Activated naive CD4-positive, alpha-beta T cell treated with anti-CD3 and anti-CD28 coated beads, Interleukin-2, amount 50 U/mL, for 72 hours (primary cell): ENCODE measurements at regions not wholly inside any gene's neighbourhood (a gene's known extent, or its start where the extent isn't known, plus 50 kb on each side); places are given as distances from the start of the nearest gene placed in this dataset.
"Not testable (repeated sequence)": the region's sequence is repeated elsewhere in the genome, so short reads cannot be mapped to it uniquely, and the experiment has no call there.

Experiments used
- ATAC-seq, 2 donors: fragments of 150-1000 bp; cut with Tn5 transposase; 2 replicates each; pipeline ENCODE4 v1.10.0; 2021; ENCODE audit warnings: mild to moderate bottlenecking in 2 of 2, moderate library complexity in 2 of 2
- DNase-seq, 2 donors: peaks; one replicate each; pipeline ENCODE4 v3.0.0; 2021 to 2022; ENCODE audit warnings: low spot score in 2 of 2
- H3K27ac Mint-ChIP-seq, 2 donors: one replicate each; pipeline ENCODE4 v1.8.0; 2022; ENCODE audit warnings: mild to moderate bottlenecking in 2 of 2, mixed read lengths in 2 of 2
- H3K36me3 Mint-ChIP-seq, 2 donors: one replicate each; pipeline ENCODE4 v1.8.0; 2022; ENCODE audit warnings: mixed read lengths in 2 of 2
- H3K9me3 Mint-ChIP-seq, 2 donors: one replicate each; pipeline ENCODE4 v1.8.0; 2022; ENCODE audit warnings: mixed read lengths in 2 of 2

DNA sequence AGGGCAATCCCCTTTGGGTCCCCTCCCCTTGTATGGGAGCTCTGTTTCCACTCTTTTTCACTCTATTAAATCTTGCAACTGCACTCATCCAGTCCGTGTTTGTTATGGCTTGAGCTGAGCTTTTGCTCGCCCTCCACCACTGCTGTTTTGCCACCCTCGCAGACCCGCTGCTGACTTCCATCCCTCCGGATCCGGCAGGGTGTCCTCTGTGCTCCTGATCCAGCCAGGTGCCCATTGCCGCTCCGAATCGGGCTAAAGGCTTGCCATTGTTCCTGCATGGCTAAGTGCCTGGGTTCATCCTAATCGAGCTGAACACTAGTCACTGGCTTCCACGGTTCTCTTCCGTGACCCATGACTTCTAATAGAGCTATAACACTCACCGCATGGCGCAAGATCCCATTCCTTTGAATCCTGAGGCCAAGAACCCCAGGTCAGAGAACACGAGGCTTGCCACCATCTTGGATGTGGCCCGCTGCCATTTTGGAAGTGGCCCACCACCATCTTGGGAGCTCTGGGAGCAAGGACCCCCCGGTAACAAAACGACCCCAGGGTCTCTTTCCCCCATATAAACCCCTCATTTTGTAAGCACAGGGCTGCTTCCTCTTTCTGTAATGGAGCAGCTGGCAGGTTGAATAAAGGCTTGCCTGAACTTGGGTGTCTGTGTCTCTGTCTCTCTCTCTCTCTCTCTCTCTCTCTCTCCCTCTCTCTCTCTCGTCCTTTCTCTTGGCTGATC lies 1166.2 kb downstream of the TAF11L14 start:
- no peak for ATAC-seq
- no peaks in the 10 kb centered on the region for H3K36me3 Mint-ChIP-seq

DNA sequence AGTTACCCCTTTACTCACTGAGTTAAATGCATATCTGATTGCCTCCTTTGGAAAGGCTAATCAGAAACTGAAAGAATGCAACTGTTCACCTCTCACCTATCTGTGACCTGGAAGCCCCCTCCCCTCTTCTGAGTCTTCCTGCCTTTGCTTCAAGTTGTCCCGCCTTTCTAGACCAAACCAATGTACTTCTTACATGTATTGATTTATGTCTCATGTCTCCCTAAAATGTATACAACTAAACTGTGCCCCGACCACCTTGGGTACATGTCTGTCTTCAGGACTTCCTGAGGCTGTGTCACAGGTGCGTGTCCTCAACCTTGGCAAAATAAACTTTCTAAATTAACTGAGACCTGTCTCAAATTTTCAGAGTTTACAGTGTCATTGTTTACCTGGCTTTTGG lies 1167.2 kb downstream of the TAF11L14 start:
- H3K9me3 Mint-ChIP-seq, ATAC-seq, H3K27ac Mint-ChIP-seq, DNase-seq, H3K36me3 Mint-ChIP-seq: not testable (repeated sequence)

More for the DNA sequence above, 1166.2 kb downstream of the TAF11L14 start:
- no peak for DNase-seq
- no peak overlapping the region for H3K27ac Mint-ChIP-seq
- H3K9me3 Mint-ChIP-seq, result no peaks in the 10 kb centered on the region

DNA sequence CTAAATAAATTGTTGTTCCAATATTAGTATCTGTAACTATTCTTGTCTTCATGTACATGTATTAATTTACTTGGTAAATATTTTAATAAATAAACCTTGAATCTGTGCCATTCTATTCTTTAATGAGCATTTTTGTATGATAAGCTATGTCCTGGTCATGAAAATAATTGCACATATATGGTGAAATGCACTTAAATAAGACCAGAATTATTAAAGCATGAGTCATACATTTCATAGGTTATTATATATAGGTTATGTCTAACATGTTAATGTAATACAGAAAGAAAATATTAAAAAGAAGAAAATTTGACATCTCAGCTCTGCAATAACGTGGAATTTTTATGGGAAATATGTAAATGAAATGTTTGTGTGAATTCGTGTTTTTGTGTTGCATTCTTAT lies 1168.1 kb downstream of the TAF11L14 start:
- no peak for ATAC-seq
- no peak for DNase-seq
- H3K36me3 Mint-ChIP-seq, result no peaks in the 10 kb centered on the region
- H3K9me3 Mint-ChIP-seq, result no peaks in the 10 kb centered on the region
- H3K27ac Mint-ChIP-seq, result no peak overlapping the region

- Mint-ChIP-seq H3K36me3 (no peaks in the 10 kb centered on the region), H3K27ac (no peak overlapping the region), H3K9me3 (no peaks in the 10 kb centered on the region)
- no peak for DNase-seq
- no peak for ATAC-seq
Observed at GRCh38 chr5:18805376-18805775, 1171.1 kb downstream of the TAF11L14 start.

GRCh38 chr5:18807256-18808149 lies 1173.2 kb downstream of the TAF11L14 start:
- ATAC-seq (no peak), DNase-seq (no peak)
- Mint-ChIP-seq H3K27ac (no peak overlapping the region), H3K9me3 (no peaks in the 10 kb centered on the region), H3K36me3 (no peaks in the 10 kb centered on the region)

GRCh38 chr5:18811661-18812060 lies 1176.3 kb downstream of the CDH18 start:
- Mint-ChIP-seq H3K36me3 (peaks cover 0 to 4% of the 10 kb centered on the region in 2 donors), H3K9me3 (peaks cover 0 to 4% of the 10 kb centered on the region in 2 donors), H3K27ac (no peak overlapping the region)
- ATAC-seq (no peak), DNase-seq (no peak)

DNA sequence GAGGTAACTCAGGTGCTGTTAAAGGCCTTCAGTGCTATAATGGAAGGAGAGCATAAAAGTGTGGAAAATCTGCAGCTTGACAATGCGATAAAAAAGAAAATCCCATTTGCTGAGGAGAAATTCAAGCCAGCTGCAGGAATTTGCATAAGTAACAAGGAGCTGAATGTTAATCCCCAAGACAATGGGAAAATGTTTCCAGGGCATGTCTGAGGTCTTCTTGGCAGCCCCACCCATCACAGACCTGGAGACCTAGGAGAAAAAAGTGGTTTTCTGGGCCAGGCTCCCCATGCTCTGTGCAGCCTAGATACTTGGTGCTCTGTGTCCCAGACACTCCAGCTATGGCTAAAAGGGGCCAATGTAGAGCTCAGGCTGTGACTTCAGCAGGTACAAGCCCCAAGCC lies 1159.6 kb downstream of the CDH18 start:
- H3K27ac Mint-ChIP-seq, result no peak overlapping the region
- DNase-seq (no peak), ATAC-seq (no peak)

GRCh38 chr5:18829539-18829938 lies 1158.5 kb downstream of the CDH18 start:
- DNase-seq, result no peak
- Mint-ChIP-seq H3K9me3 (peaks cover 0 to 4% of the 10 kb centered on the region in 2 donors), H3K27ac (no peak overlapping the region), H3K36me3 (no peaks in the 10 kb centered on the region)
- ATAC-seq, result no peak

More for the DNA sequence above, 1159.6 kb downstream of the CDH18 start:
- peaks cover 0 to 4% of the 10 kb centered on the region in 2 donors for H3K9me3 Mint-ChIP-seq
- no peaks in the 10 kb centered on the region for H3K36me3 Mint-ChIP-seq

DNA sequence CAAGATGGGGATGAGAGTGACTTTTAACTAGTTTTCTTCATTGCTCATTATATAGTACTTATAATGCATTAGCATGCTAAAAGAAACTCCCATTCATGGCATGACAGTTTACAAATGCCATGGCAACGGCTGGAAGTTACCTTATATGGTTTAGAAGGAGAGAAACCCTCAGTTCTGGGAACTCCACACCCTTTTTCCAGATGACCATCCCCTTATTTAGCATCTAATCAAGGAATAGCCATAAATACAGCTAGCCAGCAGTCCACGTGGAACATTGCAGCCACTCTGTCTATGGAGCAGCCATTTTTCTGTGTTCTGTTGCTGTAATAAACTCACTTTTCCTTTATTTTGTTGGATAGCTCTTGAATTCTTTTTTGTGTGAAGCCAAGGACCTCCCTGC lies 1137.8 kb downstream of the CDH18 start:
- ATAC-seq (no peak), DNase-seq (no peak)
- Mint-ChIP-seq H3K36me3 (no peaks in the 10 kb centered on the region), H3K9me3 (peaks cover 4 to 18% of the 10 kb centered on the region in 2 donors), H3K27ac (no peak overlapping the region)

DNA sequence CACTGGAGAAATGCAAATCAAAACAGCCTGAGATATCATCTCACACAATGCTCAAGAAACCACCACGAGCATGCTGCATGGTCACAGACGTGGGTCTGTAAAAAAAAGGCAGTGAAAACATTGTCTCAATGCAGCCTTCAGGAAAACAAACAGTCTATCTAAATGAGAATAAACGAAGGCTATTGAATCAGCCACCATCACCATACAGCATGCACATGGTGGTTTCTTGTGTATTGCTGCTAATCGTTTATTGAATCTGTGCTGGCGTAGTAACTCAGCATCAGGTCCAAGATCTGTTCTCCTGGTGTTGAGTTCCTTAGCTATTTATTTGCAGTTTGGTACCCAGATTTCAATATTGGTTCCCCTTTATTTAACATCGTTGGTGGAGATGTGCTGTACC lies 1115.0 kb downstream of the CDH18 start:
- H3K9me3 Mint-ChIP-seq, result no peaks in the 10 kb centered on the region
- no peak for DNase-seq
- H3K27ac Mint-ChIP-seq, result no peak overlapping the region
- no peak for ATAC-seq
- no peaks in the 10 kb centered on the region for H3K36me3 Mint-ChIP-seq

DNA sequence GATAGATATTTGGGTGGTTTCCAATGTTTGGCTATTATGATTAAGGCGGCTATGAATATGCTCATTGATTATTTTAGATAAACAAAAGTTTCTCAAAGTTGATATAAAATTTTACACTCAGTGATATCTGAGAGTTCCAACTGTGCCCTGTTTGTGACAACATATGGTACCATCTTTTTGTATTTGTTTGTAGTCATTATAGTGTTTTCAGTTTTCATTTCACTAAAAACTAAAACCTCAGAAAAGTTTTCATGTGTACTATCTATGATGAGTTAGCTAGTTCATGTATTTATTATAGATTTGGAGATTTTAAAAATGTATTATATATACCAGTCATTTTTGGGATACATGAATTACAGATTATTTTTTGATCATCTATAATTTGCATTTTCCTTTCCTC lies 1111.4 kb downstream of the CDH18 start:
- H3K9me3 Mint-ChIP-seq, result peaks cover 4% of the 10 kb centered on the region in 2 donors
- H3K27ac Mint-ChIP-seq, result no peak overlapping the region
- ATAC-seq (no peak), DNase-seq (no peak)
- H3K36me3 Mint-ChIP-seq, result no peaks in the 10 kb centered on the region

- no peak for ATAC-seq
- peaks cover 13 to 16% of the 10 kb centered on the region in 2 donors for H3K9me3 Mint-ChIP-seq
Observed at GRCh38 chr5:18881615-18882014, 1106.4 kb downstream of the CDH18 start.

GRCh38 chr5:18882154-18882553 lies 1105.8 kb downstream of the CDH18 start:
- no peak for DNase-seq
- no peak for ATAC-seq
- Mint-ChIP-seq H3K27ac (no peak overlapping the region), H3K9me3 (peaks cover 13 to 16% of the 10 kb centered on the region in 2 donors), H3K36me3 (no peaks in the 10 kb centered on the region)

More at GRCh38 chr5:18881615-18882014, 1106.4 kb downstream of the CDH18 start:
- DNase-seq, result no peak
- Mint-ChIP-seq H3K36me3 (no peaks in the 10 kb centered on the region), H3K27ac (no peak overlapping the region)

- ATAC-seq (no peak), DNase-seq (no peak)
- H3K36me3 Mint-ChIP-seq, result peaks cover 0 to 6% of the 10 kb centered on the region in 2 donors
- no peak overlapping the region for H3K27ac Mint-ChIP-seq
- peaks cover 34% of the 10 kb centered on the region in 2 donors for H3K9me3 Mint-ChIP-seq
Observed at GRCh38 chr5:18888821-18889220, 1099.2 kb downstream of the CDH18 start.

DNA sequence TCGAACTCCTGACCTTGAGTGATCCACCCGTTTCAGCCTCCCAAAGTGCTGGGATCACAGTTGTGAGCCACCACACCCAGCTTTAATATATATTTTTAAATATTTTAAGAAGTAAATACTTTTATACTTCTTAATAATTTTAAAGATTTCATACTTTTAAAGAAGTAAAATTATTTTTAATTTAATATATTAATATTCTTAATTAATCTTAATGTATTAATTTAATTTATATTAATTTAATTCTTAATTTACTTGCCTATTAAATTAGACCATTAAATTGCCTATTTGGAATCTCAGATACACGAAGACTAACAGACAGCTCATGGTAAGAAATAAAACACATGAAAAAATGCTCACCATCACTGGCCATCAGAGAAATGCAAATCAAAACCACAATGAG lies 1087.4 kb downstream of the CDH18 start:
- Mint-ChIP-seq H3K27ac (no peak overlapping the region), H3K36me3 (no peaks in the 10 kb centered on the region), H3K9me3 (peaks cover 0 to 2% of the 10 kb centered on the region in 2 donors)
- ATAC-seq, result no peak
- no peak for DNase-seq

DNA sequence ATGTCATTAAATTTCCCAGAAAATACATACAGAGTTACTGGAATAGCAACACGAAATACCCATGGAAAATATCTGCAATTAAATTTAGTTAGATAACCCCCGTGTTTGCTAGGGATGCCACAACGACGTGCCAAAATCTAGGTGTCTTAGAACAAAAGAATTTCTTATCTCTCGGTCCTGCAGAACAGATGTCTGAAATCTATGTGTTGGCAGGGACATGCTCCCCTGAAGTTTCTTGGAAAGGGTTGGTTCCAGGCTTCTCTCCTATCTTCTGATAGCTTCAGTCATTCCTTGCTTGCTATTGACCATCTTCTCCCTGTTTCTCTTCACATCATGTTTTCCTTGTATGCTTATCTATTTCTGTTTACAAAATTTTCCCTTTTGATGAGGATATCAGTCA lies 1067.0 kb downstream of the CDH18 start:
- DNase-seq, result no peak
- ATAC-seq, result no peak
- Mint-ChIP-seq H3K36me3 (no peaks in the 10 kb centered on the region), H3K27ac (no peak overlapping the region), H3K9me3 (peaks cover 4 to 14% of the 10 kb centered on the region in 2 donors)

DNA sequence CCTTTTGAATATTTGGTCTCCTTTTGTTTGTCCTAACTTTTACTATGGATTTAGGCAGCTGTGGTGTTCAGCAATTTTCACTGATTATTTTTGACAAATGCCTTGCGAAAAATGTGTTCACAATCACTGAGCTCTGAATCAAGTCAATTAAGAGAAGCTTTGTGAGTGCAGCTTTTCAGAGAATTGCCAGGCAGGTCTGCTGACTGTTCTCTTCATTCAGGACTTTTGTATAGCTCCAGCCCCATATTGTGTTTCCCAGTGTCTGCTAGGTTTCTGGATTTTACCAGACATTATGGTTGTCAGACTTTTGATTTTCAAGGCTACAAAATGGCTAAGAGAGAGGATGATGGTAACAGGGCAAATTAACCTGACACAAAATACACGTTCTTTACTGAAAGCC lies 1055.9 kb downstream of the CDH18 start:
- no peak overlapping the region for H3K27ac Mint-ChIP-seq
- no peaks in the 10 kb centered on the region for H3K36me3 Mint-ChIP-seq
- ATAC-seq (no peak), DNase-seq (no peak)
- peaks cover 4% of the 10 kb centered on the region in 2 donors for H3K9me3 Mint-ChIP-seq
